HG02798 (cell line): ENCODE measurements at regions not wholly inside any gene's neighbourhood (a gene's known extent, or its start where the extent isn't known, plus 50 kb on each side); places are given as distances from the start of the nearest gene placed in this dataset.
"Not testable (repeated sequence)": the region's sequence is repeated elsewhere in the genome, so short reads cannot be mapped to it uniquely, and the experiment has no call there.

Source experiments
- ATAC-seq: cut with Tn5 transposase; IDR thresholded peaks from one replicate; pipeline ENCODE4 v1.9.1; 2021; ENCODE audit warnings: mild to moderate bottlenecking; ENCODE audit not compliant: unreplicated experiment, poor library complexity

- ATAC-seq: no peak
Observed at GRCh38 chr15:38614621-38615020, 50.0 kb upstream of the RASGRP1 start.

- no peak for ATAC-seq
Observed at GRCh38 chr15:38617831-38618230, 53.2 kb upstream of the RASGRP1 start.

DNA sequence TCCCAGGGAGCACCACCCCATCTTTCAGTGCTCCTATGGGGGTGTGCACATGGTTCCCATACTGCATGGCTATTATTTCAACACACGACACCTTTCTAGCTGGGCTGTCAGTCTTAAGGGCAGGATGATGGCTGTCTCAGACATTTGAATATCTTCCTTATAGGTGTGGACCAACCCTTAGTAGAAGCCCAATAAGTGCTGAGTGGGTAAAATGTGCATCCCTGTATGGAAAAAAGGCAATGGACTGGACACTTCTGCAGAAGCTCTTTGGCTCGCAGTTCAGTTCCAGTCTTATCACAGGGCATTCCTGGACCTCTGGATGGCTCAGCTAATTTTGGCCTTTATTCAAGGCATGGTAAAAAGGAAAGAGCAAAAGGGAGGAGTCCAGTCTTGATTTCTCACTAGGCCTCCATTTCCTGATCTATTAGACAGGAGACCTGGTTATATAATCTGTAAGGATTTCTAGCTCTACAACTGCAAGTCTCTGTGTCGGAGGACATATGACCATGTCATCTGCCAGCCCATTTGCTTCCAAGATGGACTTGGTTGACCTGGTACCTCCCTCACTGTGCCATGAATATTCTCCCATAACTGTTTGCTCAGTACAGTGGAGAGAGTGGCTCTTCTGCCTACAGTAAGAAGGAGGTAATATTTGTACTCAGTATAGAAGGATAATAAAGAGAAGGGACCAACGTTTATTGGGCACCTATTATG lies 53.8 kb upstream of the RASGRP1 start:
- ATAC-seq: no peak

DNA sequence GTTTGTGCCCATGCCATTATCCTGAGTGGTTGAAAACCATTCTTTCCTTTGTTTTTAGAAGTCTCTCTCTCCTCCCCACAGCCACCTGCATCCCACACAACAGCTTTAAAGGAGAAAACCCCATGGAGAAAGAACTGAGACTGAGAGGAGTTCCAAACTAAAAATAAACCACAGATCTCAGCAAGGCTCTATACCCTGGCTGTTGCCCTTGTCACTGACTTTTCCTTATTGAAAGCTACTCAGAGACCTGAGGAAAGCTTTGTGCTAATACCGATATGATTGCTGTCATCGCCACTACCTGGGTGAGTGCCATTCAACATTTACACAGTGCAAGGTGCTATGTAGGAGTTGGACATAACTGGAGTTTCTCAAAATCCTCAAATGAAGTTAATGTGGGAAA lies 55.5 kb upstream of the RASGRP1 start:
- ATAC-seq: no peak

GRCh38 chr15:38620851-38621594 lies 56.4 kb upstream of the RASGRP1 start:
- ATAC-seq: no peak

DNA sequence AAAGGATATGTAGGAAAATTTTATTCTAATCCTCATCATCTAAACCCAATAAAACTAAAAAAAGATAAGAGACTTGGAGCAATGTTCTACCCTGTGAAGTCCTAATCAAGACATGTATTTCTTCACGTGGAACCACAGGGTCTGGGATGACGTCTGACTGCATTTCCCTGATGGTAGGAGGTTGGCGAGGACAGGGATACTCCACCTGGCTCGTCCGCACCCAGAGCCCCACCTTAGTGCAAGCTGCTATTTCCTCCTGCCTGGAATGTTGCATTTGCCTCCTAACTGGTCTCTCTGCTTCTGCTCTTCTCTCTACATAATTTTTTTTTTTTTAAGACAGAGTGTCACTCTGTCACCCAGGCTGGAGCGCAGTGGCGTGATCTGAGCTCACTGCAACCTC lies 57.7 kb upstream of the RASGRP1 start:
- no peak for ATAC-seq

DNA sequence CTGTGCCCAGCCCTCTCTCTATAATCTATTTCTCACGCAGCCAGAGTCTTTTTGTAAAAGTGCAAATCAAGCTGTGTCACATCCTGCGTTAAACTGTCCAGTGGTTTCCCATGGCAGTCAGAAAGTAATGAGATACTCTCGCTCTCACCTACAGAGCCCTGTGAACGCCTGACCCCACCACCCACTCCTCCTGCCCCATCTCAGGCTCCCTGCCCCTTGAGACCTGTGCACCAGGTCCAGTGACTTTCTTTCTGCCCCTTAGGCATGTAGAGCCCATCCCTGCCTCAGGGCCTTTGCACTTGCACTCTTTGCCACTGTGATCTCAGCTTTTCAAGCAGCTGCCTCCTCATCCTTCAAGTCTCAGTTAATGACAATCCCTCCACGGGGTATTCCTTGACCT lies 58.3 kb upstream of the RASGRP1 start:
- ATAC-seq: no peak

GRCh38 chr15:38623744-38624143 lies 59.1 kb upstream of the RASGRP1 start:
- ATAC-seq: no peak

- no peak for ATAC-seq
Observed at GRCh38 chr15:38624244-38625205, 59.9 kb upstream of the RASGRP1 start.

DNA sequence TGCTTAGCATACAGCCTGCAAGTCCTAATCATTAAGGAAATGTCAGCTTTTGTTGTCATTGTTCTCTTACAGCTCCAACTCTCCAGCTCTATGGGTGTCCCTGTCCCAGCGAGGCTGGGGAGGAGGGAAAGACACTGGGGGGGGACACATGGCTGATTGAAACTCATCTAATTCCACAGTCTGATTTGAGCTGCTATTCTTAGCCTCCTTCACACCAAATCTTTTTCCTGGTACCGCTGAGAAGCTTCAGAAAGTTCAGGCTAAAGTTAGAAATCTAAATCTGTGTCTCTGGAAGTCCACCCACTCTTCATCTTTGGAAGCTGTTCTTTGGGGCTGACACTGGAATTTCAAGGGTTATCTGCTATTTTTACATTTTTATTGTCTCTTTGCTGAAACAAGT lies 61.3 kb upstream of the RASGRP1 start:
- ATAC-seq: no peak

DNA sequence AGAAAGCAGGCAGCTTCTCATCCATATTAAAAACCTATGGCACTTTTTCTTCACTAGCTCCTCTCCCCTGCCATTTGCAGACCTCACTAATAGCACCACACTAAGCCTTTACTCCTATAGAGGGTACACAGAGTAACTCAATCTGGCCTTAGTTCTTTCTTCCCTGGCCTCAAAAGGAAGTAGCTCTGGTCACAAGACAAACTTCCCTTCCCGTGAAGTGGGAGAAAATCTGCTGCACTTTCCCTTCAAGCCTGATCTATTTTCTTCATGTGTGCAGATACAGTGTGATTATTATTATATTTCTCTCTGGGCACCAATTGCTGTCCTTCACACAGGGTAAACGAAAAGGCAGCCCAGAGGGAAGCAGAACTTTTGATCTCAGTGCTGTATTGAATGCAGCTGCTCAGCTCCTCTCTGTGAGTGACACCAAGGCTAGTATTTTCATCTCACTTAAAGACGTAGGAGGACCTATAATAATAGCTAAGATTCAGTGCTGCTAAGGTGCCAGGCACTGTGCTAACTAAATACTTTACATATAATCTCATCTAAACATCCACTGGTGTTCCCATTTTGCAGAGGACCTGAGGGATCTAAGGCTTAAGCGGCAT lies 61.9 kb upstream of the RASGRP1 start:
- ATAC-seq: no peak

GRCh38 chr15:38627689-38628277 lies 63.2 kb upstream of the RASGRP1 start:
- ATAC-seq: no peak

DNA sequence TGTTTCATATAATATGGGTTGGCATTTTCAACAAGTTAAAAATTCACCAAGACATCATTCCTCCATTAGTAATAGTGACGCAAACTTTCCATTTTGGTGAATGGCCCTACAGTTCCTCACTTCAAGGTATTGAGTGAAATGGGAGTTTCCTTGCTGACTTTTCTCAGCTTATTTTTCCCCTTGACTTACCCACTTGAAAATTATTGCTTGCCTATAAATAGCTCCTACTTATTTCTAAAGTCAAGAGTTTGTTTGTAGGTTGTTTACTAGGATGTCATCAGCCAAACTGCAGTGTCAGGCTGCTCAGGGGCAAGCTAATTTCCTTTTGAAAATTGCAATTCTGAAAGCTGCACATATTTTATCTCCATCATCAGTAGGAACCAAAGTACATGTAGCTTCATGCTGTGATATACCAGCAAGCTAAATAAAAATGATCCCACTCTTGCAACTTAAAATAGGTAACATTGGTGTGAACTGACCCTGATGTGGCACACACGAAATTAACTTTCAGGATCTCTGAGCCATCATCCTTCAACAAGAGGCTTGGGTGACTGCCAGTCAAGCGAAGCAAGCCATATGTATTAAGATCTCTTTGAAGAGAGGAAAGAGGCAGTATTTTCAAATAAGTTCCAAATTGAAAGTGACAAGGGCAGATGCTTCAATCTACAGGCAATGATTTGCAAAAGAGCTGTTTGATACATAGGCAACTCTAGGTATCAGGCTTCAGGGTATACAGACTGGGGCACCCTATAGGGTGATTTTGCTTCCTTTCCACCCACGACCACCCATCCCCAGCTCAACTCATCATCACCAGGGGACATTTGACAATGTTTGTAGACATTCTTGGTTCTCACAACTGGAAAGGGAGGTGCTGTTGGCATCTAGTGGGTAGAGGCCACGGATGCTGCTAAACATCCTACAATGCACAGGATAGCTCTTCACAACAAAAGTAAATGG lies 66.8 kb upstream of the RASGRP1 start:
- ATAC-seq: peak; percentile 49

DNA sequence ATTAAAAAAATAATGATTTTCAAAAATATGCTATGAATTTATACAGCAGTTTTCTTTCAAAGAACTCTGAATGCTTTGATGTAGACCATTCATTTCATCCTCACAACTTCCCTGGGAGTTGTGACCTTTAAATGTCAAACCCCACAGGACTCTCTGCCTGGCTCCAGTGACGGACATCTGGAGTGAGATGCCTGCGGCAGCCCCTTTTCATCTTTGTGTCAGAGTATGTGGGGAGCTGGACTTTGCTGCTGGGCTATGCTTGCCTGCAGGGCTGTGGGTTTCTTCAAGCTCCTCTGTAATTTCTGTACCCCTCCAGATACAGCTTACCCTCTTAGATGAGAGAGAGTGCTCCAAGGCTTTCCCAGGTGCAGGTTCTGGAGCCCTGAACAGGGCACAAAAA lies 70.6 kb upstream of the RASGRP1 start:
- no peak for ATAC-seq

DNA sequence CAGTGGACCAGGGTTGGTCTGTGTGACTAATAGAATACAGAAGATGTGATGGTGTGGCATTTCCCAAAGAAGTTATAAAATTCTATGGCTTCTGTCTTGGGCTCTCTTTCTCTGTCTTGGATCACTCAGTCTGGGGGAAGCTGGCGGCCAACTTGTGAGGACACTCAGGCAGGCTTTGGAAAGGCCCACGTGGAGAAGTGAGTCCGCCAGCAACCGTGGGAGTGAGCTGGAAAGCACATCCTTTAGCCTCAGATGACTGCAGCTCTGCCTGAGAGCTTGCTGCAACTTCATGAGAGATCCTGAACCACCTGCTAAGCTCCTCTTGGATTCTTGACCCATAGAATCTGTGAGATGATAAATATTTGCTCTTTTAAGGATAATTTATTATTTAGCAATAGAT lies 72.0 kb upstream of the RASGRP1 start:
- ATAC-seq: no peak

GRCh38 chr15:38638126-38638525 lies 73.5 kb upstream of the RASGRP1 start:
- no peak for ATAC-seq

DNA sequence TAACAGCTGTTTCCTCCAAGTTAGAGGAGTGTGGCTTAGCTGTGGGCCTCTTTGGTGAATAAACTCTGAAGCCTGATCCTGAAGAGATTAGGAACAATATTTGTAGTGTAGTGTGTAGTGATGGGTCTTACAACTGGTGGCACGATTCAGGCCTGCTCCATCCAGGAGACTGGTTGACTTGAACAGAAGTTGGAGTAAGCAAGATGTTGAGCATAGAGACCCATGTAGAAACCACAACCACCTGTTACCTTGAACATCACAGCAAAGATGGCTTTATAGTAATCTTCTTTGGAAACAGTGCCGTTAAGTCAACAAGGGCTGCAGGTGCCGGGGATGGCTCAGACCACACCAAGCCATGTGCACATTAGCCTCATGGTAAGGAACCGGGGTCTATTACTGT lies 74.2 kb upstream of the RASGRP1 start:
- no peak for ATAC-seq

- peak; percentile 37 for ATAC-seq
Observed at GRCh38 chr15:38642689-38643270, 78.2 kb upstream of the RASGRP1 start.

DNA sequence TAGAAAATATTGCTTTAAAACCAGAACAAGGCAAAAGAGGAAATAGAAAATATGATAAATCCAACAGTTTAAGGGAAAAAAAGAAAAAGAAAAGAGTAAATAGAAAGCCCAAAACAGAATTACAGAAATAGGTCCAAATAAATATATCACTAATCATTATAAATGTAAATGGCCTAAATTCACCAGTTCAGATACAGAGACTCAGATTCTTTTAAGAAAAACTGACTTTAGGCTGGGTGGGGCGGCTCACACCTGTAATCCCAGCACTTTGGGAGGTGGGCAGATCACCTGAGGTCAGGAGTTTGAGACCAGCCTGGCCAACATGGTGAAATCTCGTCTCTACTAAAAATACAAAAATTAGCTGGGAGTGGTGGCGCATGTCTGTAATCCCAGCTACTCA lies 79.7 kb upstream of the RASGRP1 start:
- not testable (repeated sequence) for ATAC-seq
